PFSK-1 (cell line): ENCODE measurements at regions not wholly inside any gene's neighbourhood (a gene's known extent, or its start where the extent isn't known, plus 50 kb on each side); places are given as distances from the start of the nearest gene placed in this dataset.

Experiments
- FOXP2 ChIP-seq: optimal IDR thresholded peaks from 2 replicates; pipeline ENCODE3; 2011; ENCODE audit warnings: borderline replicate concordance, control low read depth, inconsistent platforms; ENCODE audit not compliant: insufficient read depth; ENCODE audit errors: extremely low read length, extremely low read depth
- POLR2AphosphoS5 ChIP-seq: IDR thresholded peaks from 2 replicates; pipeline ENCODE4 v1.6.1; 2012; ENCODE audit warnings: low read depth, mild to moderate bottlenecking, control low read depth, low read length, moderate library complexity
- REST ChIP-seq, 2 experiments: IDR thresholded peaks; 2 replicates each; pipeline versions ENCODE4 v1.6.1 to v1.8.0; 2011 to 2012; ENCODE audit warnings: low read depth in 2 of 2, low read length in 2 of 2, control low read depth in 1 of 2, inconsistent platforms in 1 of 2, mild to moderate bottlenecking in 1 of 2, moderate library complexity in 1 of 2; ENCODE audit not compliant: insufficient read depth in 1 of 2
- SIN3A ChIP-seq: IDR thresholded peaks from 2 replicates; pipeline ENCODE4 v1.6.1; 2012; ENCODE audit warnings: mild to moderate bottlenecking, low read length, moderate library complexity, borderline replicate concordance; ENCODE audit not compliant: insufficient read depth
- TAF1 ChIP-seq: IDR thresholded peaks from 2 replicates; pipeline ENCODE4 v1.6.1; 2012; ENCODE audit warnings: low read length, control low read depth, borderline replicate concordance; ENCODE audit not compliant: insufficient read depth

- TF ChIP-seq POLR2AphosphoS5, result no peak
- TF ChIP-seq SIN3A, result no peak
- TF ChIP-seq FOXP2, result no peak
- TF ChIP-seq TAF1, result no peak
- TF ChIP-seq REST (IDR thresholded peaks at IDR 0.05; ENCODE audit: insufficient read depth in 1 of 2, low read depth in 2 of 2, low read length in 2 of 2), result no peak
Measured at GRCh38 chr9:79089054-79089560, 482.7 kb upstream of the TLE4 start.

DNA sequence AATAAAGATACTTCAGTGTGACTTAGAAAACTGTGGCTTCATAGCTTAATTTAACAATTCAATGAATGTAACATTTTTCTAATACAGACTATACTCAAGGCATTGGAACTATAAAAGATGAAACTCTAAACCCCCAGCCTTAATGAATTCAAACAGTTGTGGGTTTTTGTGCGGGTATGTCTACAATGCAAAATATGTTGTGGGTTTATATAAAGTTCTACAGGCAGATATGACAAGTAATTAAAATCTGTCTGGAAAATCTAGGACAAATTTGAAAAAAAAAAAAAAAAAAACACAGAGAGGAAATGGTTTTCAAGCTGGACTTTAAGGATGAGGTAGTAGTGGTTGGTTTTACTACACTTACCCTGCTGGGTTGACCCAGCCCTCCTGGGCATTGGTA lies 467.5 kb upstream of the TLE4 start:
- TF ChIP-seq TAF1, result no peak
- TF ChIP-seq SIN3A, result no peak
- TF ChIP-seq POLR2AphosphoS5, result no peak
- no peak for TF ChIP-seq FOXP2
- no peak for TF ChIP-seq REST (IDR thresholded peaks at IDR 0.05; ENCODE audit: insufficient read depth in 1 of 2, low read depth in 2 of 2, low read length in 2 of 2)

DNA sequence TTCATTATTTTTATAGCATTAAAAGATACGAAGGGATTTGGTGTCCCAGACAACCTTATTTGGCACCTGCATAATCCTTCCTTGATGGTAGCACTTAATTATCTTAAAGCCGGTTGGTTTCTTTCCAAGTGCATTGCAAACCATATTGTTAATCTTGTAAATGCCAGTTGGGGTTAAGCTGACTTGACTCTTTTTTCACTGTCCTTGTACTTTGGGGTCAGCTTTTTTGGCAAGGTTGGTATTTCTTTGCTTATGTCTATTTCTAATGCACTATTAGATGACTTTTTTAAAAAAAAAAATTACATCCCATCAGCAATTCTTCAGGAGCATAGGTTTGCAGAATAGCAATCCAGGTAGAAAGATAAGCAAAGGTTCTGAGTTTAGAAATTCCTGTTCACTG lies 466.8 kb upstream of the TLE4 start:
- TF ChIP-seq POLR2AphosphoS5, result no peak
- TF ChIP-seq REST (IDR thresholded peaks at IDR 0.05; ENCODE audit: insufficient read depth in 1 of 2, low read depth in 2 of 2, low read length in 2 of 2), result no peak
- no peak for TF ChIP-seq FOXP2
- no peak for TF ChIP-seq TAF1
- TF ChIP-seq SIN3A, result no peak

DNA sequence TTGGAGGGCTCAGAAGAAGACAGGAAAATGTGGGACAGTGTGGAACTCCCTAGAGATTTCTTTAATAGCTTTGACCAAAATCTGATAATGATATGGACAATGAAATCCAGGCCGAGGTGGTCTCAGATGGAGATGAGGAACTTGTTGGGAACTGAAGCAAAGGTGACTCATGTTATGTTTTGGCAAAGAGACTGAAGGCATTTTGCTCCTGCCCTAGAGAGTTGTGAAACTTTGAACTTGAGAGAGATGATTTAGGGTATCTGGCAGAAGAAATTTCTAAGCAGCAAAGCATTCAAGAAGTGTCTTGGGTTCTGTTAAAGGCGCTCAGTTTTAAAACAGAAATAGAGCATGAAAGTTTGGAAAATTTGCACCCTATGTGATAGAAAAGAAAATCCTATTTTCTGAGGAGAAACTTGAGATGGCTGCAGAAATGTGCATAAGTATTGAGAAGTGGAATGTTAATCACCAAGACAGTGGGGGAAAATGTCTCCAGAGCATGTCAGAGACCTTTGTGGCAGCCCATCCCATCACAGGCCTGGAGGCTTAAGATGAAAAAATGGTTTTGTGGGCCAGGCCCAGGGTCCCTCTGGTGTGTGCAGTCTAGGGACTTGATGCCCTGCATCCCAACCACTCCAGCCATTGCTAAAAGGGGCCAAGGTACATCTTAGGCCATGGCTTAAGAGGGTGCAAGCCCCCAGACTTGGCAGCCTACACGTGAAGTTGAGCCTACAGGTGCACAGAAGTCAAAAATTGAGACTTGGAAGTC lies 463.7 kb upstream of the TLE4 start:
- TF ChIP-seq TAF1 (no peak), POLR2AphosphoS5 (no peak), FOXP2 (no peak), REST (IDR thresholded peaks at IDR 0.05; ENCODE audit: insufficient read depth in 1 of 2, low read depth in 2 of 2, low read length in 2 of 2) (no peak), SIN3A (no peak)
